Coronary artery (tissue), 2 donors: ENCODE measurements at regions not wholly inside any gene's neighbourhood (a gene's known extent, or its start where the extent isn't known, plus 50 kb on each side); places are given as distances from the start of the nearest gene placed in this dataset.

Source experiments
- DNase-seq: peaks from one replicate; pipeline ENCODE4 v3.0.0-alpha.2; 2017; ENCODE audit warnings: low spot score
- H3K27ac ChIP-seq, 2 donors: fragments of 200-600 bp; sonication (generic); one replicate each; pipeline ENCODE4 v1.5.1; 2016 to 2019
- H3K4me3 ChIP-seq: fragments of 200-600 bp; sonication (generic); 2 replicates; pipeline ENCODE4 v1.5.1; 2016; ENCODE audit warnings: mild to moderate bottlenecking, moderate library complexity
- TF ChIP-seq, protein P1 (sequence below): fragments of 200-600 bp; sonication (generic); IDR thresholded peaks from one replicate; pipeline ENCODE4 v1.5.1; 2019; ENCODE audit warnings: antibody characterized with exemption

DNA sequence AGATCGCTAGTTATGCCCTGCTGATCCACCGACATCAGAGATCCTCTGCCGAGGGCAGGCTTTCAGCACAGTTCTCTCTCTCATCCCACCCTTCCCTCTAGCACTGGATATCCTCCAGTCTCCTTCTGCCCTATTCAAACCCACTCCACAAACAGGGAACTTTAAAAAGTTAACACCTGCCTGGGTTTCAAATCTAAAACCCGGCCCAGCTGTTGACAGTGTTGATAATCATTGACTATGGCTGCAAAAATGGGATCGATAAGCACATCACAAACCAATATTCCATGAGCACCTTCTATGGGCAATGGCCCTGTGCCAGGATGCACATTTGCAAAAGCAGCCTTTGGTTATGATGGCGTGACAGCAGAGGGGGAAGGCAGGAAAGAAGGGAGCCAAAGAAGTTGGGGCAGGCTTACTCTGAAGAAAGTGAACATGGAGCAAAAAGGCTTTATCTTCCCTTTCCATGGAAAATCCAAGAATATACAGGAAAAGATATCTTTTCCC, 482.3 kb upstream of the KLHL29 start:
- Histone ChIP-seq H3K4me3 (no peak overlapping the region), H3K27ac (no peak overlapping the region)
- TF ChIP-seq, protein P1, sequence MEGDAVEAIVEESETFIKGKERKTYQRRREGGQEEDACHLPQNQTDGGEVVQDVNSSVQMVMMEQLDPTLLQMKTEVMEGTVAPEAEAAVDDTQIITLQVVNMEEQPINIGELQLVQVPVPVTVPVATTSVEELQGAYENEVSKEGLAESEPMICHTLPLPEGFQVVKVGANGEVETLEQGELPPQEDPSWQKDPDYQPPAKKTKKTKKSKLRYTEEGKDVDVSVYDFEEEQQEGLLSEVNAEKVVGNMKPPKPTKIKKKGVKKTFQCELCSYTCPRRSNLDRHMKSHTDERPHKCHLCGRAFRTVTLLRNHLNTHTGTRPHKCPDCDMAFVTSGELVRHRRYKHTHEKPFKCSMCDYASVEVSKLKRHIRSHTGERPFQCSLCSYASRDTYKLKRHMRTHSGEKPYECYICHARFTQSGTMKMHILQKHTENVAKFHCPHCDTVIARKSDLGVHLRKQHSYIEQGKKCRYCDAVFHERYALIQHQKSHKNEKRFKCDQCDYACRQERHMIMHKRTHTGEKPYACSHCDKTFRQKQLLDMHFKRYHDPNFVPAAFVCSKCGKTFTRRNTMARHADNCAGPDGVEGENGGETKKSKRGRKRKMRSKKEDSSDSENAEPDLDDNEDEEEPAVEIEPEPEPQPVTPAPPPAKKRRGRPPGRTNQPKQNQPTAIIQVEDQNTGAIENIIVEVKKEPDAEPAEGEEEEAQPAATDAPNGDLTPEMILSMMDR, result no peak
- DNase-seq, result no peak

DNA sequence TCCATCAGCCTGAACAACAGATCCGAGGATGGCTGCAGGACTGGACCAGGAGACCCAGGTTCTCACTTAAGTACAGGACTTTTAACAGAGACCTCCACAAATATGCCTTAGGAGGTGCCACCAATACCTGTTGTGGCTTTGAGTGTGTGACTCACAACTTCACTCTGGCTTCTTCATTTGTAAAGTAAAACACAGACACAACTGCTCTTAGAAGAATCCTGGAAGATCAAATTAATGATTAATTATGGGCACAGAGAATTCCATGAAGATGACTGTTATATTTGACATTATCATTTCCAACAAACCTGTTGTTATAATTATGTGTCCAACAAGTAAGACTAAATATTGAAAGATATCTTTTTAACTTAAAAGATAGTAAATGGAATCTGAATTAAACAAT, 481.4 kb upstream of the KLHL29 start:
- Histone ChIP-seq H3K4me3 (no peak overlapping the region), H3K27ac (no peak overlapping the region)
- no peak for DNase-seq
- TF ChIP-seq, protein P1, result no peak

DNA sequence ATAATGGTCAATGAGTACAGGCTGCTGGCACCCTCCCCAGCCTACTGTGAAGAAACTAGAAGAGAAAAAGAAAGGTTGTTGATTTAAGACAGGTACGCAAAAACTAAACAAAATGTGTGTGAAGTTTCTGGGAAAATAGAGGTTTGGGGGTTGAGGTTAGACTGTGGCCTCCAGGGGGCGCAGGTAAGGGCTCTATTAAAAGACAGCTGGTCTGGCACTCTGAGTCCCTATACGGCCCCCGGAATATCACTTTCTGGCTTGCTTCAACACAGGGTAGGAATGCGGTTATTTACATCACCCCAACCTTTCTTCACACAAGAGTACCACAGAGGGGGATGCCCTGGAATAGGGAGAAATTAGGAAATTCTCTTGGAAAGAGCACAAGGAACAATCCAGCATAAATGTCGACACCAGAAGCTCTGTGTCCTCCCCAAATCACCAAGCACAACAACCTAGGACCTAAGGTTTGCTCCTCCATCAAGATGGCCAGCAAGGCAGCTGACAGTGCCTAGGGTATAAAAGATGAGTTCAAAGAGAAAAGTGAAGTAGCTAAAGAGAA, 480.8 kb upstream of the KLHL29 start:
- Histone ChIP-seq H3K4me3 (no peak overlapping the region), H3K27ac (no peak overlapping the region)
- TF ChIP-seq, protein P1, result no peak
- no peak for DNase-seq

DNA sequence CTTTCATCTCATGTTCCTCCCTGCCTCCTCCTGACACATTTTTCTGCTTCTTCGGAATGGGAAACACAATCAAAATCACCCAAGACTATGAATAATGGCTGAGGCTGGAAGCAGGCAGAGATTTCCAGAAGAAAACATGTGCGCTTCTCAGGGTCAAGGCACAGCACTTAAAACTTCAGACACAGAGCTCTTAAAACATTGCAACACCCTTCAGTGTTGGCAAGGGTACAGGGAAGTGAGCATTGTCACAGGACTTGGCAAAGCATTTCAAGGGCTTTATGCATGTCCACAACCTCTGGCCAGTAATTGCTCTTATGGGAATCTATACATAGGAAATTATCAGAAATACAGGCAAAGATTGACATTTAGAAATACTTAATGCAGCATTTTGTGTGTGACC, 477.6 kb upstream of the KLHL29 start:
- TF ChIP-seq, protein P1, result no peak
- Histone ChIP-seq H3K27ac (no peak overlapping the region), H3K4me3 (no peak overlapping the region)
- DNase-seq, result no peak

DNA sequence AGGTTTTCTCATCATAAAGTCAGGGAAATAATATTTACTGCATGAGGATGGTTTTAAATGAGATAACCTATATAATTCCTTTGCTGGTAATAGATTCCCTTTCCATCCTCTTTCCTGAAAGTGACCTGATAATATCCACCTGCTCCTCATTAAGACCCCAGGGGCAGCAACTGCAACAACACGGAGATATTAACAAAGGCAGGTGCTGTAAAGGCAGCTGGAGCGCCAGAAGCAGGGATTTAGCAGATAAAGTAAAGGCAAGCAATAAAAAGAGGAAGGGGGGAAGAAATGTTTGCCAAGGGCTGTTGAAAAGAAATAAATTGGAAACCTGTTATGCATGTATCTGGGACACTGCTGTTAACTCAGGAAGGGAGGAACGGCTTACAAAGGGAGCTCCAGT, 472.6 kb upstream of the KLHL29 start:
- no peak for DNase-seq
- no peak overlapping the region for H3K4me3 ChIP-seq
- TF ChIP-seq, protein P1, result no peak
- no peak overlapping the region for H3K27ac ChIP-seq

DNA sequence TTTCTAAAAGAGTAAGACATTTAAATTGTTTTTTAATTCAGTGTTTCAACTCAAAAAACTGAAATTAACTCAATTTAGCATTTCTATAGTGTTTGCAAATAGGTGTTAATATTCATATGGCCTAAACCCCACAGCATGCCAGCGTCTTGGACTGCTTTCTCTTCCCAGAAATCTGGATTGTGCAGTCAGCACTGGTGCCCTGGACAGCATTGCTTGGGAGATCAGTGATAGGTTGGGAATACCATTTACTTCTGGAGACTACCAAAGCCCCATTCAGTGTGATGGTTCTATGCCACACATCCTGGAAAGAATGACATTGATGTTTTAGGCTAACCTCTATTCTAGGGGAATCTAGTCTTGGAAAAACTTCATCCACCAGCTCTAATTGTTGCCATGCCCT, 455.0 kb upstream of the KLHL29 start:
- Histone ChIP-seq H3K27ac (no peak overlapping the region), H3K4me3 (no peak overlapping the region)
- DNase-seq, result no peak
- TF ChIP-seq, protein P1, result no peak

DNA sequence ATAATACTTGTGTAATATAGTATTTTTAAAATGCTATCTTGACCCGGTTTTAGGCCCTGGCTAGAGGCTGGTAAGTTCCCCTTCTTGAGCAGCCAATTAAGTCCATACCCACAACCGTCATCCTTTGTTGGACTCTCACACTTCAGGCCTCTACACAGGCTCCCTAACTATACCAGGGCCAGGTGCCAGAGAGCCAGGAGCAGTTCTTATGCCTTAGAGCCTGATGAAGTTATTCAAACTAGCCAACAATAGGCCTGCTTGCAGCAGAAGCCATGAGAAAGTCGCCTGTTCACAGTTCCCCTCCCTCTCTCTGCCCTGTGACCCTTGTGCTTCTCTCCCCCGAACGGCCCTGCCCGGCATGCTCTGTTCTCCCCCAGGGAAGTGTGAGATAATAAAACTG, 454.2 kb upstream of the KLHL29 start:
- DNase-seq, result no peak
- Histone ChIP-seq H3K4me3 (no peak overlapping the region), H3K27ac (no peak overlapping the region)
- TF ChIP-seq, protein P1, result no peak
